ENCODE measurements at regions not wholly inside any gene's neighbourhood (a gene's known extent, or its start where the extent isn't known, plus 50 kb on each side); places are given as distances from the start of the nearest gene placed in this dataset.

DNA sequence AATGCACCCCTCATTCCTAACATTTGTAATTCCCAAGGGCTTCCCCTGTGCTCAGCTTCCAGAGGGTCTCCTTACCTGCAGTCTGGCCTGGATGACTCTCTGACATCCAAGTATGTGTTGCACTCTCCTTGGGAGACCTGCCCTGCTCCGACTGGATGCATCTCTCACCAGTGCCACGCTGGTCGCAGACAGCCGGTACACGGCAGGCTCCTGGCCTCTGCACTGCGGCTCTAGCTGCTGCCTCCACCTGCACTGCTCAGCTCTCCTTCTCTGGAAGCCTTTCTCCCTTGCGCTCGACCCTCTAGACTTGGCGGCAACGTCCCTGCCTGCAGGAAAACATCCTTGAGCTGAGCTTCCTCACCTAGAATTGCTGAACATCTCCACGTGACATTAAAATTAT, 685.9 kb downstream of the BRD1 start:
- no peak for DNase-seq

DNA sequence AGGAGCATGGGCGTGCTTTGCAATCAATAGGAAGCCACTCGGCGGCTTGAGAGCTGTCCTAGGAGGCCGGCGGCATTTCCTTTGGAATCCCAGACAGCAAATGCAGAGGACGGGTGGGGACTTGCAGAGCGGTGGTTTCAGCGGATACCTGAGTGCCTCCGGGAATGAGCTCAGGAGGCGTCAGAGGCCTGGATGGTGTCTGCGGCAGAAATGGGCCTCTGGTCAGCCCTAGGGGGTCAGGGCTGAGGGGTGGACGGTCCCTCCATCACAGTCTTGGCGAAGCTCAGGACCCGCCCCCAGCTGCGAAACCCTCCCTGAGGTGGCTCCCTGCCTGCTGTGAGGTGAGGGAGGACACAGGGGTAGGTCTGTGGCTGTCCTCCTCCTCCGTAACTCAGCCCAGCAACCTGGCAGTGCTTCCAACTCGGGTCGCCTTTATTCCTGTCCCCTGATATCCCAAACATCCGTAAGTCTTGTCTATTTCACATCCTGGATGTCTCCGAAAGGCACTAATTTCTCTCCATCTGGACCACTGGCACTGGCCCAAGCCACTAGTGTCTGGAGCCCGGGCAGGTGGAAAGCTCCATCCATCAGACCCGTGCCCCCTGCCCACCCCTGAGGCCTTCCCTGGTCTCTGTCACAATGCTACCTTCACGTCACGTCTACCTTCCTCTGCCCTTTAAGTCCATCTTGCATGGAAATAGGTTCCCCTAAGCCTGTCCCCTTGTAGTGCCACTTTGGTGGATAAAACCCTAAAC, 686.6 kb downstream of the BRD1 start:
- no peak for DNase-seq

DNA sequence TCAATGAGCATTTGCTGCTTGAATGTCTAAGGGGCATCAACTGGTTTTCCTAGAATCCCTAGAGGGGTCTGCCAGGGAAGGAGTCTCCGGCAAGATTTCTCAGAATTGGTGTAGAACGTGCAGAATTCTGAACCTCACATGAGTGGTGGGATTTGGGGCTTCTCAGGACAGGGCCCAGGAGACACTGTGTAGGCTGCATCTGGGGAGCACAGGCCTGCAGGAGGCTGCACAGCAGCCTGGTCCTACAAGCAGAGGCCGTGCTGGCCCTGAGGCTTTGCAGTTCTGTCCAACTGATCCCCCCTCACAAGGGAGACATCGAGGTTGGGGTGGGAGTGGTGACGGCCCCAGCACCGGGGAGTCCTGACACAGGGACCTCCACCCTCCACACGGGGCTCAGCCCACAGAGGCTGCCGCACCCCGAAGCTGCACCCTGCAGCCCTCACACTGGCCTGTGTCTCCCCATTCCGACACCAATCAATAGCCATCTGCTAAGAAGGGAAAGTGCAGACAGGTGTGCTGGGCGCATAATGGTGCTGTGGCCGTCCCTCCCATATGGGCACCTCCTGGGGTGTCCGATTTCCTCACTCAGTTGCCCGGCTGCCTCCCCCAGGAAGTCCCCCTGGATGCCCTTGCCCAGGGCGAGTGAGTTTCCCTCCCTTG, 688.1 kb downstream of the BRD1 start:
- no peak for DNase-seq

- no peak for DNase-seq
These were observed 689.4 kb downstream of the BRD1 start for GRCh38 chr22:49138250-49138790.

- DNase-seq: no peak
These were observed 690.4 kb downstream of the BRD1 start for GRCh38 chr22:49137206-49137840.

DNA sequence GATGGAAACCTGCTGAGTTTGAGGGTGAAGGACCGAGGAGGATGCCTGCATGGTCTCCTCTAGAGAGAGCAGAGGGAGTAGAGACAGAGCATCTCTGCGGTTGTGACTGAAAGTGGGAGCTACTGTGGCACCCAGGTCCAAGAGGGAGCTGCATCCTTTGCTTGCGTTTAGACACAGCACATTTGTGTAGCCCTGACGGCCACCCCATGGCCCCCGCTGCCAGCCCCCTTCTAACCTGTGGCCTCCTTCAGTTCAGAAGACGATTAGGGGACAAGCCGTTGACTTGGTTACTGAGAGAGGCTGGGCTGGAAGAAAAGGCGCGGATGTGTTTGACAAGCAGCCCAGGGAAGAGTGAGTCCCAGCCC, 690.9 kb downstream of the BRD1 start:
- no peak for DNase-seq

GRCh38 chr22:49136041-49136815, 691.4 kb downstream of the BRD1 start:
- DNase-seq: no peak

GRCh38 chr22:49134076-49134475, 693.6 kb downstream of the BRD1 start:
- DNase-seq: no peak

GRCh38 chr22:49133541-49133940, 694.1 kb downstream of the BRD1 start:
- no peak for DNase-seq

DNA sequence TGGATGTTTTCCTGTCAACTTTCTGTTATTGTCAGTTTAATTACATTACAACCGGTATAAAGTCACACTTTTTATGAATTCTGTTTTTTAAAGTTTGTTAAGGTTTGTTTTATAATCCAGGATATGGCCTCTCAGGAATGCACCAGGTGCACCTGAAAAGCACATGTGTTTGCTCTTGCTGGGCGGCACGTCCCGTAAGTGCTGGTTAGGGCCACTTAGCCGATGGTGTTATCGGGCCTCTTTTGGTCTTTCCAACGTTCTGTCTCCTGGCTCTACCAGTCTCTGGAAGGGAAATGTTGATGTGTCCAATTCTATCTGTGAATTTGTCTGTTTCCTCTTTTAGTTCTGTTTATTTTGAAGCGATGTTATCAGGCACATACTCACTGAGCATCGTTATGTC, 695.7 kb downstream of the BRD1 start:
- DNase-seq: no peak

- no peak for DNase-seq
These were observed 697.9 kb downstream of the BRD1 start for GRCh38 chr22:49129736-49130135.

DNA sequence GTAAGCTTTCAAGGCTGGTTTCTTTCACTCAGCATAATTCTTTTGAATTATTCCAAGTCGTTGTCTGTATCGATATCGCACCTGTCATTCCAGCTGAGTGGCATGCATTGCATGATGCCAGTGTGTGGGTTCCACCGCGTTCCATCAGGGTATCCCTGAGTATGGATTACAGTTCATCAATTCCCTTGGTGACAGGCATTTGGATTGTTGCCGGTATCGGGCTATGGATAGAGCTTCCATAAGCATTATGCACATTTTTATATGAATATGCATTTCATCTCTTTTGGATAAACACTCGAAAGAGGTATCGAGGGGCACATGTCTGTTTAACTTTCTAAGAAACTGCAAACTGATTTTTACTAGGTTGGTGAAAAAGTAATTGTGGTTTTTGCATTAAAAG, 698.8 kb downstream of the BRD1 start:
- DNase-seq: no peak

GRCh38 chr22:49124608-49125007, 703.1 kb downstream of the BRD1 start:
- DNase-seq: no peak

- no peak for DNase-seq
These were observed 704.0 kb downstream of the BRD1 start for GRCh38 chr22:49123621-49124192.

- DNase-seq: no peak
These were observed 708.1 kb downstream of the BRD1 start for GRCh38 chr22:49119551-49119952.

DNA sequence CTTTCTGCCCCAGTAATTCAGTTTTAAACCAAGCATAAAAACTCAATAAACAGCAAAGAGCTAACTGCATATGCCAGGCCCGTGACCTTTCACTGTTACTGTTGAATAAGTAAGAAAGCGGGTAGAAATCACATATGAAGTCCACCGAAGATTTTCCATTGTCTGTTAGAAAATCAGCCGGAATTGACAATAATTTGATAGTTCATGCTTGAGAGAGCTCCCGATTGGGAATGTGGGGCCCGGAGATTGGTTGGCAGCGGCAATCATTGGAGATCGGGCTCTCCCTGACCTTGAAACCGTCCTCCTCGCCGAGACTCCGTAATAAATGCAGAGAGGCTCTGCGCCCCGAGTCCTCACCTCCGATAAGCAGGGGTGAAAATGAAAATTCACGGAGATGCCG, 709.6 kb downstream of the BRD1 start:
- no peak for DNase-seq

- DNase-seq: no peak
These were observed 710.2 kb downstream of the BRD1 start for GRCh38 chr22:49117486-49117885.

- no peak for DNase-seq
These were observed 711.1 kb downstream of the BRD1 start for GRCh38 chr22:49116486-49117120.

- DNase-seq: no peak
These were observed 711.7 kb downstream of the BRD1 start for GRCh38 chr22:49116021-49116420.

GRCh38 chr22:49115197-49115596, 712.5 kb downstream of the BRD1 start:
- DNase-seq: no peak

GRCh38 chr22:49113758-49114157, 713.9 kb downstream of the BRD1 start:
- no peak for DNase-seq

Data from amniotic stem cell (primary cell).